ENCODE measurements at regions not wholly inside any gene's neighbourhood (a gene's known extent, or its start where the extent isn't known, plus 50 kb on each side); places are given as distances from the start of the nearest gene placed in this dataset.

GRCh38 chr1:80666073-80666472 is 1134.7 kb upstream of the ADGRL2 start:
- no peak for DNase-seq

- no peak for DNase-seq
These were observed 1141.6 kb upstream of the ADGRL2 start for GRCh38 chr1:80659161-80659560.

- DNase-seq = no peak
These were observed 1143.0 kb upstream of the ADGRL2 start for GRCh38 chr1:80657707-80658106.

GRCh38 chr1:80657044-80657643 is 1143.6 kb upstream of the ADGRL2 start:
- no peak for DNase-seq

GRCh38 chr1:80656641-80657040 is 1144.1 kb upstream of the ADGRL2 start:
- no peak for DNase-seq

- no peak for DNase-seq
These were observed 1144.6 kb upstream of the ADGRL2 start for GRCh38 chr1:80656014-80656636.

GRCh38 chr1:80646053-80646452 is 1154.7 kb upstream of the ADGRL2 start:
- DNase-seq = no peak

GRCh38 chr1:80645621-80646020 is 1155.1 kb upstream of the ADGRL2 start:
- no peak for DNase-seq

- DNase-seq = no peak
These were observed 1159.8 kb upstream of the ADGRL2 start for GRCh38 chr1:80640978-80641377.

- no peak for DNase-seq
These were observed 1160.8 kb upstream of the ADGRL2 start for GRCh38 chr1:80639777-80640533.

- no peak for DNase-seq
These were observed 1166.6 kb upstream of the ADGRL2 start for GRCh38 chr1:80633947-80634706.

GRCh38 chr1:80632284-80632683 is 1168.5 kb upstream of the ADGRL2 start:
- no peak for DNase-seq

GRCh38 chr1:80629304-80629837 is 1171.4 kb upstream of the ADGRL2 start:
- DNase-seq = no peak

GRCh38 chr1:80624682-80625081 is 1176.1 kb upstream of the ADGRL2 start:
- DNase-seq = no peak

- no peak for DNase-seq
These were observed 1193.7 kb upstream of the ADGRL2 start for GRCh38 chr1:80607064-80607463.

- DNase-seq = no peak
These were observed 1206.7 kb upstream of the ADGRL2 start for GRCh38 chr1:80594013-80594412.

GRCh38 chr1:80593197-80593596 is 1207.5 kb upstream of the ADGRL2 start:
- DNase-seq = no peak

- no peak for DNase-seq
These were observed 1217.8 kb upstream of the ADGRL2 start for GRCh38 chr1:80582980-80583379.

GRCh38 chr1:80579055-80579454 is 1221.7 kb upstream of the ADGRL2 start:
- no peak for DNase-seq

- DNase-seq = no peak
These were observed 1233.9 kb upstream of the ADGRL2 start for GRCh38 chr1:80566867-80567266.

GRCh38 chr1:80566123-80566522 is 1234.6 kb upstream of the ADGRL2 start:
- DNase-seq = no peak

- DNase-seq = no peak
These were observed 1235.3 kb upstream of the ADGRL2 start for GRCh38 chr1:80565406-80565805.

- DNase-seq = no peak
These were observed 1258.5 kb upstream of the ADGRL2 start for GRCh38 chr1:80542231-80542630.

Measured in midbrain (tissue), 1 donor.